ENCODE measurements at regions not wholly inside any gene's neighbourhood (a gene's known extent, or its start where the extent isn't known, plus 50 kb on each side); places are given as distances from the start of the nearest gene placed in this dataset.

GRCh38 chr15:95168152-95168551 is 936.8 kb downstream of the MCTP2 start:
- TF ChIP-seq CTCF (IDR thresholded peaks at IDR 0.05) = no peak

GRCh38 chr15:95168951-95169431 is 937.6 kb downstream of the MCTP2 start:
- TF ChIP-seq CTCF (IDR thresholded peaks at IDR 0.05) = no peak

GRCh38 chr15:95169541-95170459 is 938.4 kb downstream of the MCTP2 start:
- TF ChIP-seq CTCF (IDR thresholded peaks at IDR 0.05) = no peak

GRCh38 chr15:95170561-95171380 is 939.4 kb downstream of the MCTP2 start:
- no peak for TF ChIP-seq CTCF (IDR thresholded peaks at IDR 0.05)

- TF ChIP-seq CTCF (IDR thresholded peaks at IDR 0.05) = no peak
Measured at GRCh38 chr15:95171564-95171963, 940.2 kb downstream of the MCTP2 start.

GRCh38 chr15:95174301-95175259 is 943.2 kb downstream of the MCTP2 start:
- no peak for TF ChIP-seq CTCF (IDR thresholded peaks at IDR 0.05)
